Ectodermal cell (in vitro differentiated cells): ENCODE measurements at regions not wholly inside any gene's neighbourhood (a gene's known extent, or its start where the extent isn't known, plus 50 kb on each side); places are given as distances from the start of the nearest gene placed in this dataset.
"Not testable (repeated sequence)": the region's sequence is repeated elsewhere in the genome, so short reads cannot be mapped to it uniquely, and the experiment has no call there.

Source experiments
- H3K27ac ChIP-seq: 2 replicates; pipeline ENCODE4 v1.7.0; 2013; ENCODE audit warnings: mild to moderate bottlenecking, low read depth, low read length; ENCODE audit not compliant: insufficient read depth, poor library complexity, severe bottlenecking
- H3K27me3 ChIP-seq: 2 replicates; pipeline ENCODE4 v1.7.0; 2013; ENCODE audit warnings: mild to moderate bottlenecking, low read length; ENCODE audit not compliant: insufficient read depth, control insufficient read depth, poor library complexity, severe bottlenecking
- H3K36me3 ChIP-seq: one replicate; pipeline ENCODE4 v1.7.0; 2013; ENCODE audit warnings: low read length; ENCODE audit not compliant: control insufficient read depth, insufficient read depth
- H3K4me1 ChIP-seq: one replicate; pipeline ENCODE4 v1.7.0; 2013; ENCODE audit warnings: low read length; ENCODE audit not compliant: control insufficient read depth, insufficient read depth
- H3K4me3 ChIP-seq: 2 replicates; pipeline ENCODE4 v1.7.0; 2013; ENCODE audit warnings: low read depth, low read length, control low read depth; ENCODE audit not compliant: insufficient read depth
- H3K9me3 ChIP-seq: 2 replicates; pipeline ENCODE4 v1.7.0; 2013; ENCODE audit warnings: mild to moderate bottlenecking, low read length, moderate library complexity; ENCODE audit not compliant: control insufficient read depth
- WGBS, 2 experiments: methylation state at CpG; one replicate each; pipeline ENCODE4 v1.1.7; 2013; ENCODE audit warnings: missing lambda C conversion rate in 2 of 2; 5-methylcytosine and 5-hydroxymethylcytosine counted together

DNA sequence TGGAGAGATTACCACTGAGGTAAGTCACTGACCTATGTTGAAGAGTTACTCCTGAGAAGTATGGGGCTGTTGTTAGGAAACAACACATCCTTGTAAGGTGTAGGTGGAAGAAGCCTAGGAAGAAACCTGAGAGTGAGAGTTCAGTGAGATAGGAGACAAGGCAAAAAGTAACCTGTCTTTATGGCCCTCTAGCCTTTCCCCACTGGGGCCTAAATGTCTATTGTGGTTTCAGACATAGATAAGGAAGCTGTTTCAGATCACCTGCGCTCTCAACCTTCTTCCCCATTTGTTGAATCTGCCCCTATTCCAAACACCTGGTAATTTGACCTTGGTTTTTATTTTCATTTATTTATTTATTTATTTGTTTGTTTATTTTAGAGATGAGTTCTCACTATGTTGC is 397.1 kb upstream of the RORB start:
- H3K27ac ChIP-seq: no peak overlapping the region
- no peaks in the 10 kb centered on the region for H3K27me3 ChIP-seq
- no peaks in the 10 kb centered on the region for H3K36me3 ChIP-seq
- H3K4me1 ChIP-seq: no peaks in the 10 kb centered on the region
- WGBS, 2 experiments: 86 to 100% methylated on average over 1 of the region's 1 CpG
- H3K4me3 ChIP-seq: no peak overlapping the region
- H3K9me3 ChIP-seq: no peaks in the 10 kb centered on the region

DNA sequence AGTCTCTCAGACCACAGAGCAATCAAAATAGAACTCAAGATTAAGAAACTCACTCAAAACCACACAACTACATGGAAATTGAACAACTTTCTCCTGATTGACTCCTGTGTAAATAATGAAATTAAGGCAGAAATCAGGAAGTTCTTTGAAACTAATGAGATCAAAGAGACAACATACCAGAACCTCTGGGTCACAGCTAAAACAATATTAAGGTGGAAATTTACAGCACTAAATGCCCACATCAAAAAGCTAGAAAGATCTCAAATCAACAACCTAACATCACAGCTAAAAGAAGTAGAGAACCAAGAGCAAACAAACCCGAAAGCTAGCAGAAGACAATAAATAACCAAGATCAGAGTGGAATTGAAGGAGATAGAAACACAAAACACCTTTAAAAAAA is 395.0 kb upstream of the RORB start:
- not testable (repeated sequence) for H3K4me1 ChIP-seq, H3K4me3 ChIP-seq, H3K36me3 ChIP-seq, H3K27me3 ChIP-seq, H3K9me3 ChIP-seq, H3K27ac ChIP-seq
- WGBS, 2 experiments: 80% methylated on average over 1 of the region's 1 CpG

DNA sequence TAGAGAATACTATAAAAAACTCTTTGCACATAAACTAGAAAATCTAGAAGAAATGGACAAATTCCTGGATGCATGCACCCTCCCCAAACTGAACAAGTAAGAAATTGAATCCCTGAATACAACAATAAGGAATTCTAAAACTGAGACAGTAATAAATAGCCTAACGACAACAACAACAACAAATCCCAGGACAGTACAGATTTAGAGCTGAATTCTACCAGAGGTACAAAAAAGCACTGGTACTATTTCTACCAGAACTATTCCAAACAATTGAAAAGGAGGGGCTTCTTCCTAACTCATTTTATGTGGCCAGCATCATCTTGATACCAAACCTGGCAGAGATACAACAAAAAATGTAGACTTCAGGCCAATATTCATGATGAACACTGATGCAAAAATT is 394.4 kb upstream of the RORB start:
- Histone ChIP-seq H3K9me3 (no peaks in the 10 kb centered on the region), H3K27me3 (no peaks in the 10 kb centered on the region), H3K36me3 (no peaks in the 10 kb centered on the region), H3K4me1 (no peaks in the 10 kb centered on the region), H3K4me3 (no peak overlapping the region), H3K27ac (no peak overlapping the region)
- WGBS, 2 experiments: 87 to 95% methylated on average over 1 of the region's 1 CpG

DNA sequence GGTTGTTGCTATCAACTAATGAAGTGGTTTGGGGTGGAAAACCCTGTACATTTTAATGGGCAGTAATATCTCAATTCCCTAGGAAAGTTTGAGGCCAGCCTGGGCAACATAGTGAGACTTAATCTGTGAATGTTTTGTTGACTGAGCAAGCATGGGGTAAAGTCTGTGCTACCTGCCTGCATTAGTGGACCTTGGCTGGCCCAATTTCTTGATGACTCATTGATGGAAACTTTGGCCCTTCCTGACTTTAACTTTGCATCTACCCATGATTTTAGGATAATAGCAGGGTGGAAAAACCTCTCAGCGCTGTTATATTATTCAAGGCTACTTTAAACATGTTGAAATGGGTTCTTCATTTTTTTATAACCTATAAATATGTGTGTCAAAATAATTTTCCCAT is 389.4 kb upstream of the RORB start:
- Histone ChIP-seq H3K4me1 (no peaks in the 10 kb centered on the region), H3K27ac (no peak overlapping the region), H3K36me3 (no peaks in the 10 kb centered on the region), H3K4me3 (no peak overlapping the region), H3K27me3 (no peaks in the 10 kb centered on the region), H3K9me3 (no peaks in the 10 kb centered on the region)
- no CpG with 5 or more reads among the region's 1 CpG for WGBS, 2 experiments

DNA sequence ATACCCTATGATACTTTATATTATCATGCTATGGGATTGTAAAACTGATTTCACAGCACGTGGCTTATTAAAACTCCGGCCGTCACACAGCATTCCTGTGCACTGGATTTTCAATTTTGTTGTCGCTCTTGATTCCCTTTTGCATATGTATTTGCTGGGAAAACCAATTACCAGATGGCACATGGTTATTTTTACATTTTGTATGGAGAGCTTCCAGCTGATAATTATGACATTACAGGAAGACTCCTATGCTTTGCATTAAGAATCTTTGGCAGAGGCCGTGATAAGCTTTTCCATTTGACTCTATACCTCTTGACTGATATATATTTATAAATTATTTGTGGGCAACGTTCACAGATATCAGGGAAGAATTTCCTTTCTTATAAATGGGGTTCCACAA is 381.2 kb upstream of the RORB start:
- Histone ChIP-seq H3K27ac (no peak overlapping the region), H3K27me3 (no peaks in the 10 kb centered on the region), H3K4me3 (no peak overlapping the region), H3K9me3 (no peaks in the 10 kb centered on the region), H3K4me1 (no peaks in the 10 kb centered on the region), H3K36me3 (no peaks in the 10 kb centered on the region)
- 97 to 98% methylated on average over 4 to 6 of the region's 6 CpGs for WGBS, 2 experiments

DNA sequence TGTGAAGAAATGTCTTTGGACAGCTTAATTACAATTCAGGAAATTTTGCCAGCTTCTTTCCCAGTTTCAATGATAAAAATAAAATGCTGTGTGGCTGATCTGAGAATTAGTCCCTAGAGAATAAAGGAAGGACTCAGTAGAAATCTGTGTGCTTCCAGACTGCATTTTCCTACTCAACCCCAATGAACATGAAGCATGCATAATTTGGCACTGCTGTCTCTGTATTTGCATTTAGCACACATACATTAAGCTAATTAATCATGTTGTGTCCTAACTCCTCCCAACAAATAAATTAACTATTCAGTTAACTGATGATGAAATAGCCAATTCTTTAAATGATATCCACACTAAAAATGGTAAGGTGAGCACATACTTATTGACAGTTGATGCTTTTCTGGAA is 380.0 kb upstream of the RORB start:
- Histone ChIP-seq H3K4me1 (no peaks in the 10 kb centered on the region), H3K4me3 (no peak overlapping the region), H3K36me3 (no peaks in the 10 kb centered on the region), H3K27me3 (no peaks in the 10 kb centered on the region), H3K9me3 (no peaks in the 10 kb centered on the region), H3K27ac (no peak overlapping the region)

- Histone ChIP-seq H3K27ac (no peak overlapping the region), H3K27me3 (no peaks in the 10 kb centered on the region), H3K4me1 (no peaks in the 10 kb centered on the region), H3K9me3 (no peaks in the 10 kb centered on the region), H3K4me3 (no peak overlapping the region), H3K36me3 (no peaks in the 10 kb centered on the region)
- WGBS, 2 experiments: 94 to 98% methylated on average over 3 of the region's 3 CpGs
Observed at GRCh38 chr9:74117731-74118130, 379.4 kb upstream of the RORB start.

- Histone ChIP-seq H3K9me3 (no peaks in the 10 kb centered on the region), H3K27ac (no peak overlapping the region), H3K4me1 (no peaks in the 10 kb centered on the region), H3K36me3 (no peaks in the 10 kb centered on the region), H3K27me3 (no peaks in the 10 kb centered on the region), H3K4me3 (no peak overlapping the region)
- WGBS, 2 experiments: 78 to 89% methylated on average over 1 of the region's 1 CpG
Observed at GRCh38 chr9:74120061-74120460, 377.1 kb upstream of the RORB start.

DNA sequence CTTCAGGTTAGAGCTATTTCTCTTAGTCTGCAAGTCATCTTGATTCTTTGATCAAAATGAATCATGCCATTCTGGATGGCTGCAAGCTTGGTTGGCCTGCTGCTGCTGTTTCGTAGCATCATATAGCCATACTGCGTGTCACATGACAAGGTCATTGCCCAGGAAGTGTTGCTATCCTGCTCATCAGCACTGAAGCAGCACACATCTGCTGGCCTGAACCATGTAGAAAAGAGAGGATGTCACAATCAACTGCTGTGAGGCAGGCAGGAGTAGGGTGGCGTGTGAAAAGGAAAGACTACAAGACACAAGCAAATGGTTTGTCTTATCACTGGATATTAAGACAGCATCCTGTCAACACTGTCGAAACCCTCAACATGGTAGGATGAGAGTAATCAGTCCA is 376.7 kb upstream of the RORB start:
- Histone ChIP-seq H3K4me1 (peaks cover 1% of the 10 kb centered on the region), H3K27ac (no peak overlapping the region), H3K27me3 (no peaks in the 10 kb centered on the region), H3K4me3 (no peak overlapping the region), H3K9me3 (no peaks in the 10 kb centered on the region), H3K36me3 (no peaks in the 10 kb centered on the region)
- 92 to 100% methylated on average over 3 to 4 of the region's 4 CpGs for WGBS, 2 experiments

GRCh38 chr9:74122216-74122615 is 374.9 kb upstream of the RORB start:
- H3K4me3 ChIP-seq: no peak overlapping the region
- H3K27ac ChIP-seq: no peak overlapping the region
- H3K27me3 ChIP-seq: no peaks in the 10 kb centered on the region
- H3K9me3 ChIP-seq: no peaks in the 10 kb centered on the region
- H3K36me3 ChIP-seq: no peaks in the 10 kb centered on the region
- H3K4me1 ChIP-seq: peaks cover 3% of the 10 kb centered on the region
- WGBS, 2 experiments: 83 to 89% methylated on average over 2 of the region's 2 CpGs

GRCh38 chr9:74122661-74123060 is 374.5 kb upstream of the RORB start:
- Histone ChIP-seq H3K9me3 (no peaks in the 10 kb centered on the region), H3K36me3 (no peaks in the 10 kb centered on the region), H3K4me3 (no peak overlapping the region), H3K4me1 (peaks cover 3% of the 10 kb centered on the region), H3K27ac (no peak overlapping the region), H3K27me3 (no peaks in the 10 kb centered on the region)
- 91 to 92% methylated on average over 4 of the region's 4 CpGs for WGBS, 2 experiments
